ENCODE measurements at regions not wholly inside any gene's neighbourhood (a gene's known extent, or its start where the extent isn't known, plus 50 kb on each side); places are given as distances from the start of the nearest gene placed in this dataset.
"Not testable (repeated sequence)": the region's sequence is repeated elsewhere in the genome, so short reads cannot be mapped to it uniquely, and the experiment has no call there.

DNA sequence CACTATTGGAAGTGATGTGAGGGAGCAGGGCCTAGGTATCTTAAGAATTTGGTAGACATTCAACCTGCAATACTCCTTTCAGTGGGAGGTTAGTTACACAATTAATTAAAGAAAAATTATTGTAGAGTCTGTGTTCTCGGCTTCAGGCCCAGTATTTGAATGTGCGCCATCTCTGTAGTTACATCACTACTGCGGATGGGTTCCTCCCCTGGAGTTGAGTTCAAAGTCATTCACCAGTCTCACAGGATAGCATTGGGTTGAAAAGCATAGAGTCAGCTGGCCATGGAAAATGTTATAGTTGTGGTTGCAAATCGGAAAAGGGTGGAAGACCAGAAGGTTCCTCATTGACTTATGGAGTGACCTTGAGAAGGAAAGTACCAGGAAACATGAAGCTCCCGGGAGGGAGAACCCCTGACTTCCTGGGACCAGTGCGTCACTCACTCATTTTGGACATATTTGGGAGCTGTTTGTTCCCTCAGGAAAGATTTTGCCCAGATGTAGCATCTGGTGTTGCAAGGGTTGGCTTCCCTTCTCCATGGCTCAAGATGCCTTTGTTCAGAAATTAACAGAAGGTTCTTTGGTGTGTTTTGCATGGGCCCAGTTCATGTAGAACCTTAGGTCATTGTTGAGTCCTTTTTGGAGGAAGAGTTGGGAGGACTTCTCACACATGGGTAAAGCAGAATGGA lies 111.8 kb downstream of the SRGAP2 start:
- DNase-seq, result not testable (repeated sequence)

DNA sequence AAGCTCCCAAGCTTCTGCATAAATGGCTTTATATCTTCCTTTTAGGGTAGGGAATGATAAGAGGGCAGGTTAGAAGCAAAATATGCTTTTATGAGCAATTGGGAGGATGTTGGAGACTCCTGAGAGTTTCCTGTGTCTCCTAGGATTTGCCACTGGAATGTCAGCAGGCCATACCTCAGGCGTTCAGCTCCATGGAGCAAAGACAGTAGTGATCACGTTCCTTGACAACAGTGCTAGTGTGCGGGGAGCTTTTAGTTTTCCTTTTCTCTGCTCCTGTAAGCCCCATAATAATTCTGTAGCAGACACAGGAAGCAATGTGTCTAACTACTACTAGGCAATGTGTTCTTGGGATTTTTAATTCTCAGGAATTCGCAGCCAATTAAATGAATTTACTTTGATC lies 113.6 kb downstream of the SRGAP2 start:
- DNase-seq, result not testable (repeated sequence)

DNA sequence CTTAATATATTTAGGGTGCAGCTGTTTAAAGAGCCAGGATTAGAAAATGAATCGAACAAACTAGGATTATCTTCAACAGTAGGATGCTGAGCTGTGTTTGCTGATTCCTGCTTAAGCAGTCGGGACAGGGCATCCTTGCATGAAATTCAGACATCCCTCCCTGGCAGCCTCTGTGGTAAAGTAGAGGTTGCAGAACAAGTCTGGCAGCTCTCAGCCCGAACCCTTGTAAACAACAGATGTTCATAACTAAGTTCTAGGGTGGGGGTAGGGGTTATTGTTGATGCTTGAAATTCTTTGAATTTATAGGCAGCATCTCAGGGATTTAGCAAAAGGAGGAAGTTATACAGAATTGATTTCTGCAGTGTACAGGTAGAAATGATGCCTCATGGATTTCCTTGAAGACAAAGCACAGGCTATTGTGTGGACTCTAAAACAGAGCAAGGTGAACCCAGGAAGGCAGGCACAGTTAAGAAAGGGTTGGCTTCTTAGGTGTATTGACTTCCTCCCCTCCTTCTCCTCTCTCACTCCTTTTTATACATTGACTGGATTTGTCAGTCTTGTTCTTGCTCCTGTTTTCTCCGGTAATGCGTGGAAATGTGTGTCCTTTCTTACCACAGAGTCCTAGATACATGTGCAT lies 114.7 kb downstream of the SRGAP2 start:
- not testable (repeated sequence) for DNase-seq

DNA sequence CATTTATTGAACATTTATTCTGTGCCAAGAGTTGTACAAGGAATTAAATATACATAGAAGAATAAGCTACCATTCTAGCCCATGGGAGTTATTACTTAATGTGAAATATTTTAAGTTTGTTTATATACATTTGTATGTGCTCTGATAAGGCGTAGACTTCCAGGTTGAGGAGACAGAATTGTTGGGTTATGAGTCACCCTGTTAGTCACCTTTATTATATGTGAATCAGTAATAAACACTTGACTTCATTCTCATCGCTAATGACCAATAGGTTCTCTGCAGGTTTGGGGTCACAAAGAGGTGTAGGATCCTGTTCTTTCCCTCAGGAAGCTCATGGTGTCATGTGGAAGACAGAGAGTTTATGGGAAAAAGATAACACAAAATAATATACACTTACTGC lies 116.9 kb downstream of the SRGAP2 start:
- DNase-seq, result not testable (repeated sequence)

DNA sequence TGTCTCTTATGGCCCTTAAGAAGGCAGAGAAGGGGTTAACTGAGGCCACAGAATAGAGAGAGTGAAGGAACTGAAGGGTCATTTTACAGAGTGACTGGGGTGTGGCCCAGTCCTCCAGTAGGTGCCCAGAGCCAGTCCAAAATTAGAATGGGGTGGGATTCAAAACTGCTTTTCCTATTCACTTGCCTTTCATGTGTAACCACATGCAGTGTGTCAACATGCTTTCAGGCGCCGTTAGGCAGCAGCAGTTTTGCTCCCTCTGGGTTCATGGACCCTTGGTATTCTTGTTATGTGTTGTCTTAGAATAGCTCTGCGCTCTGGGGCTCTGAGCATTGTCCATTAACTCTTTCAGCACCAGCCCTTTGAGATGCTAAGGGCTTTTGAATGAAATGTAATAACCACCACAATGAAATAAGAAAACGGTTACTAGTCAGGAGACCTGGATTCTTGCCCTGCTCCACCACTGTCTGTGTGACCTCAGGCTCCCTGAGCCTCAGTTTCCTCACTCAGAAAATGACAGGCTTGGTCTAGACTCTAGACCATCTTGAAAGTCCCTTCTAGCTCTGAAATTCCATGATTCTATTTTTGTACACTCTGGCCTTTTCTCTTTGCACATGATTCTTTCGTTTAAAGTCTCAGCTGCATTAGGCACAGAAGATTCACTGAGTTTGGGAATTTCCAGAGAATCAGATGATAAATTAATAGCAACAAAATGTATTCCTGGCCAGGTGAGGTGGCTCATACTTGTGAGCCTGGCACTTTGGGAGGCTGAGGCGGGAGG lies 123.0 kb downstream of the SRGAP2 start:
- not testable (repeated sequence) for DNase-seq

DNA sequence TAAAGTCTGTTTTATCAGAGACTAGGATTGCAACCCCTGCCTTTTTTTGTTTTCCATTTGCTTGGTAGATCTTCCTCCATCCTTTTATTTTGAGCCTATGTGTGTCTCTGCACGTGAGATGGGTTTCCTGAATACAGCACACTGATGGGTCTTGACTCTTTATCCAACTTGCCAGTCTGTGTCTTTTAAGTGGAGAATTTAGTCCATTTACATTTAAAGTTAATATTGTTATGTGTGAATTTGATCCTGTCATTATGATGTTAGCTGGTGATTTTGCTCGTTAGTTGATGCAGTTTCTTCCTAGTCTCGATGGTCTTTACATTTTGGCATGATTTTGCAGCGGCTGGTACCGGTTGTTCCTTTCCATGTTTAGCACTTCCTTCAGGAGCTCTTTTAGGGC lies 128.3 kb downstream of the SRGAP2 start:
- not testable (repeated sequence) for DNase-seq

DNA sequence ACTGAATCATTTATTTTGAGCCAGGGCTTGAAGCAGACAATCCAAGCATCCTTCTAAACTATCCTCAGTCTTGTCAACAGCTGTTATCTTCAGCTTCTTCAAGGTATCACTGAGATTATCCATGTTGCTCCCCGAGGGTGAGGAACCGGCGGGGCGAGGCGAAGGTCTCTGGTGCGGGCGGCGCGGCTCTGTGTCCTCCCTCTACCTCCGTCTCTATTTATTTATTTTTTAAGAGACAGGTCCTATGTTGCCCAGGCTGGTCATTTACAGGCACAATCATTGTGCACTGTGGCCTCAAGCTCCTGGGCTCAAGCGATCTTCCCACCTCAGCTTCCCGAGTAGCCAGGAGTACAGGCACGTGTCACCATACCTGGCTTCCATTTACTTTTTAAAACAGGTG lies 130.0 kb downstream of the SRGAP2 start:
- DNase-seq, result not testable (repeated sequence)

DNA sequence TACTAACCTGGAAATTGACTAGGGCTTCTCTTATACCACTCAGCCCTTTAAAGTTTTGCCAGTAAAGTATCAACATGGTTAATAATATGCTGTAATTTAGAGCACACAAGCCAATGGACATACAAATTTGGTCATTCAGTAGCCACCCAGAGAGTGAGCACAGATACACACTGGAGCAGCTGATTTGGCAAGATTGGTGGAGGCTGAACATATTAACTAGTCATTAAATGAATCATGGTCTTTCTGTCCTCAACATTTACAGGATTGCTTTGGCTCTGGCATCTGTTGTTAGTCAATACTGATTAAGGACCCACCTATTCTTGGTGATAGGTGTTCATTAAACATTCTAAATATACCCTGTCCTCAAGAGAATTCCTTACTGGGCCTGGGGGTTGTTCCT lies 130.6 kb downstream of the SRGAP2 start:
- DNase-seq, result not testable (repeated sequence)

DNA sequence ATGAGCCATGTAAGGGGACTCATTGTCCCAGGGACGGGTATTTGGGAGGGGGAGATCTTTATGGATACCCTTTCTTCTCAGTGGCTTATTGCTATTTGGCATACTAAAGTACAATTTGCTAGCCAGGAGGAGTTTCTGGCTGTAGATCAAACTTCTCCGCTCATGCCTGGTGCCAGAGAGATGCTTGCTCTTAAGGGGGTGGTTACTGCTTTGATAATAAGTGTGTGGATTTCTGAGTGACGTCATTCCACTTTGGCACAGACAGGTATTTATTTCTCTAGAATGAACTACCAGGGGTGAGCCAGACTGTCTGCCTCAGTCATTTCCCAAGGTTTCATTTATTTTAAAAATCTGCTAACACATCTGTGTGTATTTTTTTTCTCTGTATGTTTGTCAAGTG lies 131.1 kb downstream of the SRGAP2 start:
- not testable (repeated sequence) for DNase-seq

DNA sequence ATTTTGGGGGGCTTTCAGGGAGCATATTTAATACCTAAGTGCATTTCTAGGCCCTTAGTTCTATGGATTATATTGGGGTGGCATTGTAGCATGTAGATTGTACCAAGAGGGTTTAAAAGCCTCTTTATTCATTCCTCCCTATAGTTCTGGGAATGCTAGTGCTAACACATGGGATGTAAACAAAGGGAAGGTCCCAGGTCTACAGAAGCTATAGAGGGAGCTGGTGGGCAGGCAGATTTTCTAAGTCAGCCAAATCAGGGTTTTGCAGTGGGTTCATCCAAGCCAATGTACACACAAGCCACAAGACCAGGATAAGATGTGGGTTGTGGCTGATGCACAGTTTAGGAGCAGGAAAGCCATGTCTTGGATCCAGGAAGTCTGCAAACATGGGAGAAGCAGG lies 131.8 kb downstream of the SRGAP2 start:
- not testable (repeated sequence) for DNase-seq

DNA sequence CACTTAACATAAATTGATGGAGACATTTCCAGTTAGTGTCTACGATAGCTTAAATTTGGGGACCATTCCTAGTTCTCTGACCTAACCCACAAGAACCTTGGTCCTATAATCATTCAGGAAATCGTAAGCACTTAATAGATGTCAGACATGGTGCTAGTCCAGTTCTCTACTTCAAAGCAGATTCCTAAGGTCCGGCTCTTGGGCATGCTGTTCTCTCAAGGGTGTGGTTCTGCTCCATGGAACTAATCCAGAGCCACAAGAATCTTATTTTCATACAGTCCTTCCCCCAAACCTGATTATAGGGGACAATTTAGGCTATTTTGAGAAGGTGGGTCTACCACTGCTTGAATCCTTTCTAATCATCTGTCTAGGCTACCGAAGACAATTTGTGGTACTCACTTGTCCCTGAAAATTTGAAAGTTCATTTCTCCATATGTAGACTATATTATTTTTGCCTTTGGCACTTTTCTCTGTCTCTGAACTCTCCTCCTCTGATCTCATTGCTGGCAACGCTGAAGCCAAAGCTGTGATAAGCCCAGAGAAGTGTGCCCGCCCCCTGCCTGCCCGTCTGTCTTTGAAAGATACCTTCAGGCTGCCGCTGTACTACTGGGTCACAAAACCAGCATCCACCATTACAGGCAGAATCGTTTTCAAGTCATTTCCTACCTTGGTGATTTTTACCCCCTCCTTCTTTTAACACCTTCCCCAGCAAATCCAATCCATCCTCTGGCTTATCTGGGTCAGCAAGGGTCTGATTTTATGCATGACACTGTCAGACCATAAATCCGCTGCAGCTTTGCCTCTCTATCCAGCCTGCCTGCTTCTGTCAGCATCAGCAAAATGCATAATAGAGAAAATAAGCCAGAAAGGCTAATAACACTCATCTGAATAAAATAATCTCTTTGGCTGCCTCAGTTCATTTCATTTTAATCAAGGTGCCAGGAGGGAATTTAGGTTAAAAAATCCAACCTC lies 132.8 kb downstream of the SRGAP2 start:
- DNase-seq, result not testable (repeated sequence)

DNA sequence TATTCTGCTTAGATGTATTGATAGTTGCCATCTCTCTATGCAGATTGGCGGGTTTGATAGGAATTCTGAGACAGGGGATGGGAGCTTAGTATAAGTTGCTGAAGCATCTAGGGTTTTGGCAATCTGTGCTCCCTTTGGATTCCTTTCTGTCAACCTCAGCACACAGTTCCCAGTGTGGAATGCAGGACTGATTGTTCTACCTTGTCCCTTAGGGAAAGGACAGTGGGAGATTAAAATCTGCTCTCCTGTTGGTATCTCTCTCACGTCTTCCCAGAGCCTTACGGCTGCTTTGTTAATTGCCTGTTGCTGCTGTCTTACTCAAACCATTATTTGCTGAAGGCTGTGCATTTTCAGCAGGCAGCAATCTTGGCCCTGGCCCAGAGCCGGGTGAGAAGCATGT lies 133.3 kb upstream of the IKBKE start:
- DNase-seq, result not testable (repeated sequence)

DNA sequence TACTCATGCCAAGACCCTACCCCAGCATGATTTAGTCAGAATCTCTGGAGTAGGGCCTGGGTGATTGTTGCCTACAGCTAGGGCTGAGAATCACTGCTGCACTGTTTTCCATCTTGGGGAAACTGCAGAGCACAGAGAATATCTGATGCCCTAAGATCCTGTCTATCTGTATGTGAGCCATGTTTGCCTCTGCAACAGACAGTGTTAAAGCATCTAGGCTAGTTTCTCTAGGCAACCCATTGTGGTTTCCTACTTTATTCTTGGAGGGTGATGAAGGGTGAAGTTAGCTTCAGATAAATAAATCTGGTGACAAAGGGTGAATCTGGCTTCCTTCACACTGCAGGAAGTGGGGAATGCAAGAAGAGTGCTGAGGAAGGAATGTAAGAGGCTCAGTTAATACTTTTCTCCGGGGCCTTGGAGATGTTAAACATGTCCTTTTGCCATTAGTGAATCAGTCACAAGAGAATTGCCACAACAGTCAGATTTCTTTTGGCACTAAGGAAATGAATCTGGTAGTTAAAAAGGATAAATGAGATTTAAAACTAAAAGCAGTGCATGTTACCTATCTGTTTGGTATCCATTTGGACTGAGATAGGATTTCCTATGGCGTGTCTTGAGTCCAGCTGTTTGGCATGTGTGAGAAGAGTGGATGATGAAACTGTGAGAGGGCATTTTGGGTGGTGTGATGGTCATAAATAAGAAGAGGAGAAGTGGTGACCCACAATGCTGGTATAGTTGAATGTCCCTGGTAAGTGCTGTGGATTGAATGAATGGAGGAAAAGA lies 119.6 kb upstream of the IKBKE start:
- not testable (repeated sequence) for DNase-seq

DNA sequence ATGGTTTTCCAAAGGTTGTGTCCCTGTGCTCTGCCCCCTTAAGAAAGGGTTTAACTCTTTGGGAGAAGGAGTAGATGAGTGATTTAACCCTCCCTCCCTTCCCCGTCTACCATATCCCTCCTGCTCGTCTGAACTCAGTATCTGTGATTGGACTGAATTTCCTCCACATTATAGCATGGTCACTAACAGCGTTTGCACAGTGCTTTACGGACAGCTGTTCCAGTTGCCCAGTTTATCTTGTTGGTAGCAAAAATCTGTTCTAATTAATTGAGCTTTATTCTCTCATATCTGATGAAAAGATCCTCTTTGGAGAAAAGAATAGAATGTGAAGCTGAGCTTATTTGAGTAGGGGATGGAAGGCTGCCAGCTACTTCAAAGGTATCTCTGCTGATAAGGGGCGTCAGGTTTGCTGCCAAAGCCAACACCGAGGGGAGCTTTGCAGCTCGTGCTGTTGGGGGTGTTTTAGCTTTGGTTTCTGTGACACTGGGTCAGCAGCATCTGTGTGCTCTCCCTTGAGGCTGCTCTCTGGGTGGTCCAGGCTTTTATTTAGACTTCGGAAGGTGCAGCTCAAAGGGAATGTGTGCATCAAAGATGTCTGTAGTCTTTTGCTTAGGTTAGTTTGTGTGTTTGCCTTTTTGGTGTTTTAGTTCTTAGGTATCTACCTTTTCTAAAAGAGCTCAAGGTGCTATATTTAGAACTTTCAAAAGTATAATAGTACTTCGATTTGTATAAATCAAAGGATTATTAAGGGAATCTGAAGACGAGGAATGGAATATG lies 118.8 kb upstream of the IKBKE start:
- not testable (repeated sequence) for DNase-seq

DNA sequence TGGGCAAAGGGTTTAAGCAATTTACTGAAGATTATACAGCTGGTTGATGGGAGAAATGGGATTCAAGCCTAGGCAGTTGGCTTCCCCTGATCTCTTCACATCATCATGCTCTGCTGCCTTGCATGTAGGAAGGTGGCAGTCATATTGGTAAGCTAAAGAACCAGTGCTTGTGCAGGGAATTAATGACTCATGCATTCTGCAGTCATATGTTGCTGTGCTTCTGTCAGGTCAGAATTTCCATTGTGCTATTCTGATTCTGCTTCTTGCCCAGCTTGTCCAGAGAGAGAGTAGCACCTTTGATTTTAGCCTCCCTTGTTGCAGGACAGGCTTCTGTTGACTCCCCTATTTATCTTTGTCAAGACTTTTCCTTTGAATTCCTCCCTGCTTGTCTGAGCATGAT lies 114.0 kb upstream of the IKBKE start:
- DNase-seq, result peak; percentile 4

DNA sequence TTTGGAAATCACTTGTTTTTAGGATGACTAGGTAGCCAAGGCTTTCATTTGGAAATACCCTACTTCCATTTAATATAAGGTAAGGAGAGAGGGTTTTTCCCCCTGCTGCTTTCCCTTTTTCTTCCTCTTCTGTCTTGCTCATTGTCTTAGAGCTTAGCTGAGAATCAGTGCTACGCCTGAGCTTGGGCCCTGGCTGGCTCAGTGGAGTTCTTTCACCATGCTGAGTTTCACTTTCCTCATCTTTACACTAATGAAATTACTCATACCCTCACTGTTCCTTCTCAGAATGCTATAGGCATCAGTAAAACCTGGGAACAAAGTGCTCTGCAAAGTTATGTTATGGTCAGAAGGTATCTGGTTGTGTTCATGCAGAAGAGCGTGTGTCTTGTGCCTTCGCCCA lies 112.3 kb upstream of the IKBKE start:
- peak; percentile 69 for DNase-seq

DNA sequence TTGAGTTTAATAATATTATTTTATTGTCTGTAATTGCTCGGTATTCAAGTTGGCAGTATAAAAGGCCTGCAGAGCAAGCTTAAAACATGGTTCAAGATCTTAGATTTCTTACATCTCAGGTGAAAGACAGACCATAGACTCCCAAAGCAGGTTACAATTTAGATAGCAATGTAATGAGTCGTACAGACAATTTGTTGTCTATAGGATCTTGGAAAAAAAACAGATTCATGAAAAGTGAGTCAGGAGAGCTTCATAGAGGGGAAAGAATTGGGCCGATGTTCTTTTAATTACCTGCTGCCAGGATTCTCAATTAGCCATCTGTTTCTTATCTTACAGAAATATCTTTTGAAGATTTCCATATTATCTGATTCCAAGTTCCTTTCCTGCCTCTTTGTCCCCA lies 111.5 kb upstream of the IKBKE start:
- not testable (repeated sequence) for DNase-seq

DNA sequence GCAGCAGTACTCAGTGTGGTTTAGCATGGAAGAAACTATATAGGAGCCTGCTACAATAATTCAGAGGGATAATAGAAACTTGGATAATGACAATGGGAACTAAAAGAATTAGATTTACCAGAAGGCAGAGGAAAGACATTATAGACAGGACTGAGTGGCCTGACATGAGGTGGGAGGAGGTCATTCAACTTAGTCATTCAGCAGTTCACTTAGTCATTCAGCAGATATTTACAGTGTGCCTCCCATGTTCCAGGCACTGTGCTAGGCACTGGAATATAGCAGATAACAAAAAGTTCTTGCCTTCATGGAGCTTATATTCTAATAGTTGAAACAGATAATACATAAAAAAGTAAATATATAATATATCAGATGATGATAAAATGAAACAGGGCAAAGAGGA lies 110.9 kb upstream of the IKBKE start:
- not testable (repeated sequence) for DNase-seq

DNA sequence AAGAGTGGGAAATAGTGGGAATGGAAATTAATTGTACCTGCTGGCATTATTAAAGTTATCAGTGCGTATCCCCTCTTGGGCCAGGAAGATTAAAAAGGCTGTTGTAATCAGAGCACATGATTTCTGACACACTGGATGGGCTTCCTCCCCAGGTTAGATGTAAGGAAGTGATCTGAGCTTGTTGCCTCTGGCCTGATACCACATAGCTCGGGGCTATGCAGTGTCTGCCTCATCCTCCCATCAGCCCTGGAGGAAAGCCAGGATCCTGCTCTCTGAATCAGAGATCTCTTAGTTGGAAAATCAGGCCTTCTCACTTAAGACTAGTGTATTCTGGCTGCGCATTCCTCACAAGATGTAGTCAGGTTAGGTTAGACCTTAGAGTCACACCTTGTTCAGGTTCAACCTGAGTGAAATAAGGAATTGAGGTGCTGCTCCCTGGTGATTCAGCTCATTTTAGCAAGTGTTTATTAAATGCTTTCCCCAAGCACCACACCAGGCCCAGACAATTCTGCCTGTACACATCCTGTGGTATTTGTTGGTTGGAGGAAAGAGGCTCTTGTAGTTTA lies 108.2 kb upstream of the IKBKE start:
- DNase-seq, result not testable (repeated sequence)

DNA sequence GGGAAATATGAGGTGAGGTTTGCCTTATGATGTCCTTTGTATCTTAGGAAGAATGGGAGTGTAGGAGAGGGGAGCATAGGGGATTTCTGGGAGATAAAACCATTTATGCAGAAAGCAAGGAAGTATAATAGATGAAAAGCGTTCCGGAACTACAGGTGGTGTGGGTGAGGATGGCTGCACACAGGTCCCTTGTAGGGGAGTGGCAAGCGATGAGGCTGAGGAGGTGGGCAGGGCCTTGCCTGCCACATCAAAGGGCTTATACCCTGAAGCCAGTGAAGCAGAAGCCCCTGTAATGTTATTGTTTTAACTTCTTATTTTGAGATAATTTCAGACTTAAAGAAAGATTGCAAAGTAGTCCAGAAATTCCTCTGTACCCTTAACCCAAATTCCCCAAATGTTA lies 107.3 kb upstream of the IKBKE start:
- DNase-seq, result not testable (repeated sequence)

DNA sequence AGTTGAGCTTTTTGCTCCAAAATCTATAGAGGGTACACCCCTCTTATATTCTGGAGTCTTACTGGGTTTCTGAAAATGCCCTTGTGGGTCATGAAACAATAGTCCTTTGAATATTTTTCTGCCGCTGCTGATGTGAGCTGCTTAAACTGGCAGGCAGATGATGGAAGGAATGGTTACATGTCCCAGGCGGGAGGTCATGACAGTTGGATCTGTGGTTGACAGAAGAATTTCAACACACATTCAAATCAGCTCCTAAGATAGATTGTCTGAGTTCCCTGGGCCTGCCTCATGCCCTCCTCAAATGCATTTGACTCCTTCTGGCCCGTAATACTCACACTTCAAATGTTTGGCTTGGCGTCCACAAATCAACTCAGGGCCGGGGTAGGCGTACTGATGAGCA lies 105.0 kb upstream of the IKBKE start:
- not testable (repeated sequence) for DNase-seq

All from activated CD4-positive, alpha-beta T cell treated with anti-CD3 and anti-CD28 coated beads for 48 hours (primary cell).